ENCODE measurements at regions not wholly inside any gene's neighbourhood (a gene's known extent, or its start where the extent isn't known, plus 50 kb on each side); places are given as distances from the start of the nearest gene placed in this dataset.

GRCh38 chr2:155266109-155266508 is 567.6 kb downstream of the KCNJ3 start:
- TF ChIP-seq CTCF (IDR thresholded peaks at IDR 0.05) (no peak), POLR2A (IDR thresholded peaks at IDR 0.05) (no peak)

All from Peyer's patch (tissue), 4 donors.